Panc1 (cell line): ENCODE measurements at regions not wholly inside any gene's neighbourhood (a gene's known extent, or its start where the extent isn't known, plus 50 kb on each side); places are given as distances from the start of the nearest gene placed in this dataset.

Experiments
- CTCF ChIP-seq: fragments of 450-650 bp; IDR thresholded peaks from 2 replicates; pipeline ENCODE4 v1.5.1; 2017; ENCODE audit warnings: mild to moderate bottlenecking
- POLR2AphosphoS5 ChIP-seq: IDR thresholded peaks from 2 replicates; pipeline ENCODE4 v1.6.1; 2012; ENCODE audit warnings: mild to moderate bottlenecking, low read depth, low read length, moderate library complexity
- REST ChIP-seq, 2 experiments: IDR thresholded peaks; 2 replicates each; pipeline ENCODE4 v1.6.1; 2011 to 2012; ENCODE audit warnings: low read depth in 2 of 2, control low read depth in 1 of 2, low read length in 1 of 2, mild to moderate bottlenecking in 1 of 2, moderate library complexity in 1 of 2; ENCODE audit not compliant: insufficient read depth in 1 of 2
- SIN3A ChIP-seq: IDR thresholded peaks from 2 replicates; pipeline ENCODE4 v1.6.1; 2012; ENCODE audit warnings: low read depth, mild to moderate bottlenecking, low read length, moderate library complexity, borderline replicate concordance; ENCODE audit not compliant: insufficient read depth
- TCF7L2 ChIP-seq: IDR thresholded peaks from 2 replicates; pipeline ENCODE4 v1.6.1; 2011; ENCODE audit warnings: mild to moderate bottlenecking, low read depth, low read length, inconsistent platforms

GRCh38 chr3:140765246-140765645, 87.4 kb downstream of the TRIM42 start:
- TF ChIP-seq CTCF, result no peak
- no peak for TF ChIP-seq REST (IDR thresholded peaks at IDR 0.05; ENCODE audit: insufficient read depth in 1 of 2, low read depth in 2 of 2, low read length in 1 of 2)
- TF ChIP-seq SIN3A, result no peak
- no peak for TF ChIP-seq POLR2AphosphoS5
- TF ChIP-seq TCF7L2, result no peak
